ENCODE measurements at regions not wholly inside any gene's neighbourhood (a gene's known extent, or its start where the extent isn't known, plus 50 kb on each side); places are given as distances from the start of the nearest gene placed in this dataset.
A peak's percentile ranks its signal among the peaks of the same experiment; 100 is the strongest.

- no peak for DNase-seq (ENCODE audit: low read depth)
These were observed 631.4 kb upstream of the POT1 start for GRCh38 chr7:125561006-125561405.

- DNase-seq (ENCODE audit: low read depth): no peak
These were observed 630.3 kb upstream of the POT1 start for GRCh38 chr7:125559921-125560320.

GRCh38 chr7:125555916-125556315 lies 626.3 kb upstream of the POT1 start:
- no peak for DNase-seq (ENCODE audit: low read depth)

GRCh38 chr7:125551008-125551407 lies 621.4 kb upstream of the POT1 start:
- DNase-seq (ENCODE audit: low read depth): no peak

GRCh38 chr7:125547505-125547904 lies 617.9 kb upstream of the POT1 start:
- DNase-seq (ENCODE audit: low read depth): no peak

GRCh38 chr7:125530553-125530952 lies 600.9 kb upstream of the POT1 start:
- DNase-seq (ENCODE audit: low read depth): no peak

GRCh38 chr7:125529249-125529648 lies 599.6 kb upstream of the POT1 start:
- no peak for DNase-seq (ENCODE audit: low read depth)

- no peak for DNase-seq (ENCODE audit: low read depth)
These were observed 597.3 kb upstream of the POT1 start for GRCh38 chr7:125526958-125527357.

GRCh38 chr7:125526092-125526491 lies 596.5 kb upstream of the POT1 start:
- no peak for DNase-seq (ENCODE audit: low read depth)

GRCh38 chr7:125516194-125516593 lies 586.6 kb upstream of the POT1 start:
- DNase-seq (ENCODE audit: low read depth): no peak

GRCh38 chr7:125512373-125512772 lies 582.7 kb upstream of the POT1 start:
- no peak for DNase-seq (ENCODE audit: low read depth)

GRCh38 chr7:125511310-125511709 lies 581.7 kb upstream of the POT1 start:
- no peak for DNase-seq (ENCODE audit: low read depth)

- DNase-seq (ENCODE audit: low read depth): no peak
These were observed 576.7 kb upstream of the POT1 start for GRCh38 chr7:125506331-125506730.

GRCh38 chr7:125504848-125505247 lies 575.2 kb upstream of the POT1 start:
- DNase-seq (ENCODE audit: low read depth): peak; percentile 2

- DNase-seq (ENCODE audit: low read depth): no peak
These were observed 566.4 kb upstream of the POT1 start for GRCh38 chr7:125495997-125496396.

GRCh38 chr7:125492521-125492920 lies 562.9 kb upstream of the POT1 start:
- DNase-seq (ENCODE audit: low read depth): no peak

- DNase-seq (ENCODE audit: low read depth): no peak
These were observed 561.5 kb upstream of the POT1 start for GRCh38 chr7:125491137-125491536.

GRCh38 chr7:125490167-125490566 lies 560.5 kb upstream of the POT1 start:
- DNase-seq (ENCODE audit: low read depth): no peak

- DNase-seq (ENCODE audit: low read depth): no peak
These were observed 555.6 kb upstream of the POT1 start for GRCh38 chr7:125485223-125485622.

GRCh38 chr7:125484755-125485154 lies 555.1 kb upstream of the POT1 start:
- DNase-seq (ENCODE audit: low read depth): no peak

GRCh38 chr7:125481323-125481722 lies 551.7 kb upstream of the POT1 start:
- DNase-seq (ENCODE audit: low read depth): no peak

- no peak for DNase-seq (ENCODE audit: low read depth)
These were observed 551.1 kb upstream of the POT1 start for GRCh38 chr7:125480762-125481161.

- no peak for DNase-seq (ENCODE audit: low read depth)
These were observed 539.2 kb upstream of the POT1 start for GRCh38 chr7:125468855-125469174.

GRCh38 chr7:125467996-125468854 lies 538.6 kb upstream of the POT1 start:
- no peak for DNase-seq (ENCODE audit: low read depth)

All from non-pigmented ciliary epithelial cell (primary cell).